ENCODE measurements at regions not wholly inside any gene's neighbourhood (a gene's known extent, or its start where the extent isn't known, plus 50 kb on each side); places are given as distances from the start of the nearest gene placed in this dataset.

DNA sequence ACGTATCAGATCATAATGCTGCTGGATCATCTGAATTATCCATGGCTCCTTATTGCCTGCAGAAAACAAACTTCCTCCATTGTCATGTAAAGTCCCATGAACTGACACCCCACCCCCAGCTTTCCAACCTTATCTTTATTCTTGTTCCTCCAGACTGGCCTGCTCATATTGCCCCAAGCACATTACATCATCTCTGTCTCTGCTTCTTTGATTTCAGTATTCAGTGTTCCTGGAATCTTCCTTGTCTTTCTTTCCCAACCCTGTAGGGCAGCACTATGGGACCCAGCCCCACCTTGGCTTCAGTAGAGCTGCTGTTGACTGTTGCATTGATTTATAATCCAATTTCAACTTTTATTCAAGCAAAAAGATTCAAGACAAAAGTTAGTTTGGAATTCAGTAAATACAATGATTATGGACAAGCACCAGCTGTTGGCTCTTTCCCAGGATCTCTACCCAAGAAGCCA is 187.5 kb upstream of the ECI2 start:
- ATAC-seq (ENCODE audit: low read depth in 2 of 2) (no peak), DNase-seq (no peak)
- Mint-ChIP-seq H3K4me3 (no peak overlapping the region), H3K9me3 (peaks cover 0 to 6% (median 0%) of the 10 kb centered on the region in 7 donors), H3K4me1 (no peaks in the 10 kb centered on the region), H3K27me3 (peaks cover 16% of the 10 kb centered on the region), H3K27ac (no peak overlapping the region), H3K36me3 (no peaks in the 10 kb centered on the region)
- Histone ChIP-seq H3K4me3 (ENCODE audit: low read depth, low read length) (no peak overlapping the region), H3K36me3 (ENCODE audit: control insufficient read depth, insufficient read depth, low read length) (no peaks in the 10 kb centered on the region), H3K9me3 (ENCODE audit: control insufficient read depth in 2 of 2, low read length in 2 of 2) (no peaks in the 10 kb centered on the region), H3K27ac (ENCODE audit: insufficient read depth, low read length, poor library complexity, severe bottlenecking) (no peak overlapping the region), H3K4me1 (ENCODE audit: control insufficient read depth, insufficient read depth, low read length, poor library complexity, severe bottlenecking) (no peaks in the 10 kb centered on the region), H3K27me3 (ENCODE audit: control insufficient read depth, insufficient read depth, low read length) (peaks cover 5% of the 10 kb centered on the region)

DNA sequence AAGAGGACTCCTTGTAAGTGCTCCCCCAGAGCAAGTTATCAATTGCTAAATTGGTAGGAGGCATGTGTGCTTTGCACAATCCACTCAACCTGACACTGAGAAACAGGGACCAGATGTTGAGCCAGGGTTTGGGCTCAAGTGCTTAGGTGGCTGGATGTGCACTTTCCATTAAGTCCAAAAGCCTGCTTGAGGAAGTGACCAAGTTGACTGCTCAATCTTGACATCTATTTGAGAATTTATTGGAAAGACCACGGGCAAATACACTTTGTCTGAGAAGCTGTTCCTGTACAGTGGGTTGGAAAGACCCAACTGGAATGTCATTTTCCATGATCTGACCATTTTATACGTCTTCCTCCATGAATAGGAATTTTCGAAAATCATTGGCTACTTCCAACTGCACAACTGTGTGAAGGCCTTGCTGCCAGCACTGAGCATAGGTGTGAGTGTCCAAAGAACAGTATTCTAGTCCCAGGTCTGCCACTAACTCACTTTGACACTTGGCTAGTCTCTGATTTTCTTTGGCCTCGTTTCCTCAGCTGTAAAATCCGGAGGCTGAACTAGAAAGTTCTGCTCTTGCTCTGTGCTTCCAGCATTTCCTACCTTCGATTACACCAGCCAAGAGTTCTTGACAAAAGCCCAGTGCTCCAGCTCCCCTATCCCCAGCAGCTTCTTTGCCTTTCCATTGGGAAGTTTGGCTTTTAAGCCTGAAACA is 186.9 kb upstream of the ECI2 start:
- Mint-ChIP-seq H3K4me3 (no peak overlapping the region), H3K27ac (no peak overlapping the region), H3K36me3 (no peaks in the 10 kb centered on the region), H3K4me1 (no peaks in the 10 kb centered on the region), H3K27me3 (peaks cover 16% of the 10 kb centered on the region), H3K9me3 (peaks cover 0 to 6% (median 0%) of the 10 kb centered on the region in 7 donors)
- ATAC-seq (ENCODE audit: low read depth in 2 of 2) (no peak), DNase-seq (no peak)
- H3K4me3 ChIP-seq (ENCODE audit: low read depth, low read length) = no peak overlapping the region
- no peaks in the 10 kb centered on the region for H3K4me1 ChIP-seq (ENCODE audit: control insufficient read depth, insufficient read depth, low read length, poor library complexity, severe bottlenecking)
- H3K9me3 ChIP-seq (ENCODE audit: control insufficient read depth in 2 of 2, low read length in 2 of 2) = no peaks in the 10 kb centered on the region
- peaks cover 5% of the 10 kb centered on the region for H3K27me3 ChIP-seq (ENCODE audit: control insufficient read depth, insufficient read depth, low read length)
- no peak overlapping the region for H3K27ac ChIP-seq (ENCODE audit: insufficient read depth, low read length, poor library complexity, severe bottlenecking)
- no peaks in the 10 kb centered on the region for H3K36me3 ChIP-seq (ENCODE audit: control insufficient read depth, insufficient read depth, low read length)

GRCh38 chr6:4320860-4321259 is 185.5 kb upstream of the ECI2 start:
- Mint-ChIP-seq H3K27me3 (peaks cover 11% of the 10 kb centered on the region), H3K36me3 (no peaks in the 10 kb centered on the region), H3K27ac (no peak overlapping the region), H3K4me3 (no peak overlapping the region), H3K4me1 (no peaks in the 10 kb centered on the region), H3K9me3 (peaks cover 0 to 4% (median 0%) of the 10 kb centered on the region in 7 donors)
- H3K27me3 ChIP-seq (ENCODE audit: control insufficient read depth, insufficient read depth, low read length) = peaks cover 3% of the 10 kb centered on the region
- H3K36me3 ChIP-seq (ENCODE audit: control insufficient read depth, insufficient read depth, low read length) = no peaks in the 10 kb centered on the region
- no peaks in the 10 kb centered on the region for H3K4me1 ChIP-seq (ENCODE audit: control insufficient read depth, insufficient read depth, low read length, poor library complexity, severe bottlenecking)
- H3K4me3 ChIP-seq (ENCODE audit: low read depth, low read length) = no peak overlapping the region
- no peak for ATAC-seq (ENCODE audit: low read depth in 2 of 2)
- DNase-seq = no peak
- H3K9me3 ChIP-seq (ENCODE audit: control insufficient read depth in 2 of 2, low read length in 2 of 2) = no peaks in the 10 kb centered on the region
- H3K27ac ChIP-seq (ENCODE audit: insufficient read depth, low read length, poor library complexity, severe bottlenecking) = no peak overlapping the region

DNA sequence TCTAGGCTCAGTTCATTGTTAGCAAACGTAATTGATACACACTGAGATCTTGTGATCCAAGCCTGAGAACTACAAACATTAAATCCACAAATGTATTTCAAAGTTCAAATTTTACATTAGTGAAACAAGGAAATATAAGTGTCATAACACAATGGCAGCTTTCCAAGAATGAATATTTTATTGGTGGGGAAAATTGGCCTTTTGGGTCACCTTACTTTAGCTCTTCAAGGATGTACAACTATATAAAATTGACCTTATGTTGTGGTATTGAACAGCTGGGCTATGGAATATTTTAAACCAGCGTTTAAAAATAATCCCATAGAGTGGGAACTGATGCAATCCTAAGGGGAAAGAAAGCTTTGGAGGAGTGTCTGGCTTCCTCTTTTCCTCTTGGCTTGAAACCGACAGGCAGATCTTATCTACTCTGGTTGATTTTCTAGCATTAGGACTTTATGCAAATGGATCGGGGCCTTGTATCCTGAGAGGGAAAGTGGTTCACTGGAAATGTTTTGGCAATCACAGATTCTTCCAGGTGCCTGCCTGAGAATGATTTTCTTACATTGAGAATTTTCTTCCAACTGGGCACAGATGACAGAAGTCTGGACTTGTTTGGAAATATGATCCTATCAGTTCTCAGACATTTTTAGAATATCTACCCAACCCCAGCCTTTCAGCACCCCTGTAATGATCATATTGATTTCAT is 184.8 kb upstream of the ECI2 start:
- Histone ChIP-seq H3K9me3 (ENCODE audit: control insufficient read depth in 2 of 2, low read length in 2 of 2) (no peaks in the 10 kb centered on the region), H3K4me1 (ENCODE audit: control insufficient read depth, insufficient read depth, low read length, poor library complexity, severe bottlenecking) (no peaks in the 10 kb centered on the region), H3K4me3 (ENCODE audit: low read depth, low read length) (no peak overlapping the region), H3K27me3 (ENCODE audit: control insufficient read depth, insufficient read depth, low read length) (peaks cover 3% of the 10 kb centered on the region), H3K27ac (ENCODE audit: insufficient read depth, low read length, poor library complexity, severe bottlenecking) (no peak overlapping the region), H3K36me3 (ENCODE audit: control insufficient read depth, insufficient read depth, low read length) (no peaks in the 10 kb centered on the region)
- Mint-ChIP-seq H3K4me3 (no peak overlapping the region), H3K27me3 (peaks cover 11% of the 10 kb centered on the region), H3K9me3 (peaks cover 0 to 10% (median 0%) of the 10 kb centered on the region in 7 donors), H3K27ac (no peak overlapping the region), H3K4me1 (no peaks in the 10 kb centered on the region), H3K36me3 (no peaks in the 10 kb centered on the region)
- no peak for DNase-seq
- ATAC-seq (ENCODE audit: low read depth in 2 of 2) = no peak

DNA sequence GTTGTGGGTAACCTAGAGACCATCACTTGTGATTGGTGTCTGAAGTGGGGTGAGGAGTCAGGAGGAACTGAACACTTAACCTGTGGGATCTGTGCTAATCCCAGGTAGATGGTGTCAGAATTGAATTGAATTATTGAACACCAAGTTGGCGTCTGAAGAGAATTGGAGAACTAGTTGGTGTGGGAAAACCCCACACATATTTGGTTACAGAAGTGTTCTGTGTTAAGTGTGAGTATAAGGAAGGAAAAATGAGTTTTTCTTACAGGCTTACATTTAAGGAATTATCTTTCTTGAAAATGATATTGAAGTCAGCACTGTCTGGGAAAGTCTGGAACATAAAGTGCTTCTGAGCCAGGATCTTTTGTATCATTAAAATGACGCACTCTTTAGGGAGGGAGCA is 182.9 kb upstream of the ECI2 start:
- DNase-seq (no peak), ATAC-seq (ENCODE audit: low read depth in 2 of 2) (no peak)
- H3K9me3 ChIP-seq (ENCODE audit: control insufficient read depth in 2 of 2, low read length in 2 of 2) = peaks cover 0 to 1% of the 10 kb centered on the region in 2 experiments
- H3K27ac ChIP-seq (ENCODE audit: insufficient read depth, low read length, poor library complexity, severe bottlenecking) = no peak overlapping the region
- H3K27me3 ChIP-seq (ENCODE audit: control insufficient read depth, insufficient read depth, low read length) = peaks cover 3% of the 10 kb centered on the region
- Mint-ChIP-seq H3K36me3 (no peaks in the 10 kb centered on the region), H3K27me3 (peaks cover 11% of the 10 kb centered on the region), H3K27ac (no peak overlapping the region), H3K9me3 (peaks cover 0 to 10% (median 5%) of the 10 kb centered on the region in 7 donors), H3K4me1 (no peaks in the 10 kb centered on the region), H3K4me3 (no peak overlapping the region)
- H3K36me3 ChIP-seq (ENCODE audit: control insufficient read depth, insufficient read depth, low read length) = no peaks in the 10 kb centered on the region
- no peaks in the 10 kb centered on the region for H3K4me1 ChIP-seq (ENCODE audit: control insufficient read depth, insufficient read depth, low read length, poor library complexity, severe bottlenecking)
- H3K4me3 ChIP-seq (ENCODE audit: low read depth, low read length) = no peak overlapping the region

DNA sequence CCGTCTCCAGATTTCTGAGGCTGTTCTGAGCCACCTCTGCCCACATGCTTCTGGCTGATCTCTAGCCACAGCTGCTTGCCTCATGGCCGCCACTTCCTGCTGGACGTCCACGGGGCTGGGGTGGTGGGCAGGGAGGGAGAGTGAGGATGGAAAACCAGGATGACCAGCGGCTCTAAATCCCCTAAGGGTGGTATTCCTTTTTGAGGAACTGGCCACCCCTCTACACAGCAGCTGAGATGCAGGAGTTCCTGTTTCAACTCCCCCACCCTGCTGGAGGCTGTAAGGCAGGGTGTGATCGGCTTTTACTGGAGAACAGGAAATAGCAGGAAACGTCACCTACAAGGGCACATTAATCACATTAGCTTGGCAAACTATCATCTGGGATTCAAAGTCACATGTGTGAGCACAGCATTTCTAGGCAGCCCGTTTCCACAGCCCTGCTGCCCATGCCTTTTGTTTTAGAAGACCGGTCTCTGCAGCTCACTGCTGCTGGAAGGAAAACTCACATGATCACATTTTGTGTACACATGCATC is 181.6 kb upstream of the ECI2 start:
- H3K4me1 ChIP-seq (ENCODE audit: control insufficient read depth, insufficient read depth, low read length, poor library complexity, severe bottlenecking) = no peaks in the 10 kb centered on the region
- DNase-seq (no peak), ATAC-seq (ENCODE audit: low read depth in 2 of 2) (no peak)
- H3K27me3 Mint-ChIP-seq = peaks cover 11% of the 10 kb centered on the region
- H3K9me3 ChIP-seq (ENCODE audit: control insufficient read depth in 2 of 2, low read length in 2 of 2) = peaks cover 5 to 8% of the 10 kb centered on the region in 2 experiments
- H3K36me3 Mint-ChIP-seq = no peaks in the 10 kb centered on the region
- no peak overlapping the region for H3K27ac Mint-ChIP-seq
- H3K9me3 Mint-ChIP-seq = peaks cover 0 to 20% (median 10%) of the 10 kb centered on the region in 7 donors
- H3K4me3 Mint-ChIP-seq = no peak overlapping the region
- H3K27ac ChIP-seq (ENCODE audit: insufficient read depth, low read length, poor library complexity, severe bottlenecking) = no peak overlapping the region
- no peak overlapping the region for H3K4me3 ChIP-seq (ENCODE audit: low read depth, low read length)
- no peaks in the 10 kb centered on the region for H3K27me3 ChIP-seq (ENCODE audit: control insufficient read depth, insufficient read depth, low read length)
- H3K4me1 Mint-ChIP-seq = no peaks in the 10 kb centered on the region
- no peaks in the 10 kb centered on the region for H3K36me3 ChIP-seq (ENCODE audit: control insufficient read depth, insufficient read depth, low read length)

DNA sequence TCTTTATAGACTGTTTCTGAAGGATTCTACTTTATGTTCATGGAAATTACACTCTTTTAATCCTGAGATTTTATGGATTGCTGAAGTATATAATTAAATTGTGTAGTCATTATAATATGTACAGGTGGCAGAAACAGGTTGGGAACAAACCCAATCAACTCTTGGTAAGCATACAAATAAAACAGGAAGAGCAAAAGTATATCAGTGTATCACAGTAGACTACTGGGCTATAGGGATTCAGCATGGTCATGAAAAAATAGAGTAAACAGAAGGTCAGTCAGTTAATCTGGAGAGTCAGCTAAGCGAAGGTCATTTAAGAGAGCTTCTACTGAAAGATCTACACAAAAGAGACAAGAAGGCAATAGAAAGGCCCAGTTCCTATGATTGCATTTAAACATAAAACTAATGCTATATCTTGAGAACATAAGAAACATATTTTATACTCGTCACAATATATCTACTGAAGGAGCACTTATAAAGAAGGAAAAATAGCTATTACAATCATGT is 178.9 kb upstream of the ECI2 start:
- Histone ChIP-seq H3K36me3 (ENCODE audit: control insufficient read depth, insufficient read depth, low read length) (no peaks in the 10 kb centered on the region), H3K27me3 (ENCODE audit: control insufficient read depth, insufficient read depth, low read length) (no peaks in the 10 kb centered on the region), H3K4me1 (ENCODE audit: control insufficient read depth, insufficient read depth, low read length, poor library complexity, severe bottlenecking) (no peaks in the 10 kb centered on the region), H3K27ac (ENCODE audit: insufficient read depth, low read length, poor library complexity, severe bottlenecking) (no peak overlapping the region), H3K9me3 (ENCODE audit: control insufficient read depth in 2 of 2, low read length in 2 of 2) (peaks cover 10 to 11% of the 10 kb centered on the region in 2 experiments), H3K4me3 (ENCODE audit: low read depth, low read length) (no peak overlapping the region)
- H3K9me3 Mint-ChIP-seq = peaks cover 2 to 41% (median 7%) of the 10 kb centered on the region in 7 donors
- DNase-seq (no peak), ATAC-seq (ENCODE audit: low read depth in 2 of 2) (no peak)
- no peak overlapping the region for H3K4me3 Mint-ChIP-seq
- H3K4me1 Mint-ChIP-seq = no peaks in the 10 kb centered on the region
- H3K27ac Mint-ChIP-seq = no peak overlapping the region
- no peaks in the 10 kb centered on the region for H3K36me3 Mint-ChIP-seq
- H3K27me3 Mint-ChIP-seq = no peaks in the 10 kb centered on the region
